ENCODE measurements at regions not wholly inside any gene's neighbourhood (a gene's known extent, or its start where the extent isn't known, plus 50 kb on each side); places are given as distances from the start of the nearest gene placed in this dataset.
"Not testable (repeated sequence)": the region's sequence is repeated elsewhere in the genome, so short reads cannot be mapped to it uniquely, and the experiment has no call there.

DNA sequence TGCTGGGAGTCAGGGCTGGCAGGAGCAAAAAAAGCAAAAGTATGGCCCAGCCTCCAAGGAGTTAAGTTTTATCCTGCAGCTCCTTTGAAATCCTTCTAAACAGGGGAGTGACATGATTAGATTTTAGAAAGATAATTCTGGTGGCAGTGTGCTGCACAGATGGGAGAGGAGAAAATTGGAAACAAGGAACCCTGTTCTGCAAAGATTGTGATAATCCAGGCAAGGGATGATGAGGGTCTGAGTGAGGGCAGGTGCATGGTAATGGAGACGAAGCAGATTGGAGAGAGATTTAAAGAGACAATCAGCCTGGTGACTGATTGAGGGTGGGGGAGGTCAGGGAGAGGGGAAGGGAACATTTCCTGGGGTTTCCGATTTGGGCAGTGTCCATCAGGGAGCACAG is 444.7 kb upstream of the PODXL start:
- Histone ChIP-seq H3K4me3 (no peak overlapping the region), H3K27me3 (no peaks in the 10 kb centered on the region), H3K4me1 (no peaks in the 10 kb centered on the region), H3K36me3 (no peaks in the 10 kb centered on the region), H3K27ac (no peak overlapping the region), H3K9me3 (no peaks in the 10 kb centered on the region), H3K9ac (ENCODE audit: low read depth in 2 of 2, low read length in 2 of 2) (no peak overlapping the region)
- TF ChIP-seq, protein P1, sequence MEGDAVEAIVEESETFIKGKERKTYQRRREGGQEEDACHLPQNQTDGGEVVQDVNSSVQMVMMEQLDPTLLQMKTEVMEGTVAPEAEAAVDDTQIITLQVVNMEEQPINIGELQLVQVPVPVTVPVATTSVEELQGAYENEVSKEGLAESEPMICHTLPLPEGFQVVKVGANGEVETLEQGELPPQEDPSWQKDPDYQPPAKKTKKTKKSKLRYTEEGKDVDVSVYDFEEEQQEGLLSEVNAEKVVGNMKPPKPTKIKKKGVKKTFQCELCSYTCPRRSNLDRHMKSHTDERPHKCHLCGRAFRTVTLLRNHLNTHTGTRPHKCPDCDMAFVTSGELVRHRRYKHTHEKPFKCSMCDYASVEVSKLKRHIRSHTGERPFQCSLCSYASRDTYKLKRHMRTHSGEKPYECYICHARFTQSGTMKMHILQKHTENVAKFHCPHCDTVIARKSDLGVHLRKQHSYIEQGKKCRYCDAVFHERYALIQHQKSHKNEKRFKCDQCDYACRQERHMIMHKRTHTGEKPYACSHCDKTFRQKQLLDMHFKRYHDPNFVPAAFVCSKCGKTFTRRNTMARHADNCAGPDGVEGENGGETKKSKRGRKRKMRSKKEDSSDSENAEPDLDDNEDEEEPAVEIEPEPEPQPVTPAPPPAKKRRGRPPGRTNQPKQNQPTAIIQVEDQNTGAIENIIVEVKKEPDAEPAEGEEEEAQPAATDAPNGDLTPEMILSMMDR (IDR thresholded peaks at IDR 0.05), result no peak
- DNase-seq, result no peak
- intact Hi-C loops (cut with DNase I), result no loop called here

DNA sequence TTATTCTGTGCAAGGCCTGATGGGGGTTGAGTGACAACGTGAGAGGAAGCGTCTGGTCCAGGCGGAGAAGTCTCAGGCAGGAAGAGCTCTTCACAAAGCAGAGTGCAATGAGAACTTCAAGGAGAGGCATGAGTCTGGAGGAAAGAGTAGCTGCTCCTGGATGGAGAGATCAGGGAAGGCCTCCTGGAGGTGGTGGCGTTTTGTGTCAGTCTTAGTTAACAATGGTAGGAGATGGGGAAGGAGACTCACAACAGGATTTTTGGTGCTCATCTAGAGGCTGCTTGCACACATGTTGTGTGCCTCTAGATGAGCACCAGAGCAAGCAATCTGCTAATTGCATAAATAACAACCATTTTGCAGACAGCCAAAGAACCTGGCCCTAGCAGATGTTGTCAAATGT is 442.8 kb upstream of the PODXL start:
- H3K4me3 ChIP-seq, result no peak overlapping the region
- intact Hi-C loops (cut with DNase I), result no loop called here
- TF ChIP-seq, protein P1 (IDR thresholded peaks at IDR 0.05), result no peak

DNA sequence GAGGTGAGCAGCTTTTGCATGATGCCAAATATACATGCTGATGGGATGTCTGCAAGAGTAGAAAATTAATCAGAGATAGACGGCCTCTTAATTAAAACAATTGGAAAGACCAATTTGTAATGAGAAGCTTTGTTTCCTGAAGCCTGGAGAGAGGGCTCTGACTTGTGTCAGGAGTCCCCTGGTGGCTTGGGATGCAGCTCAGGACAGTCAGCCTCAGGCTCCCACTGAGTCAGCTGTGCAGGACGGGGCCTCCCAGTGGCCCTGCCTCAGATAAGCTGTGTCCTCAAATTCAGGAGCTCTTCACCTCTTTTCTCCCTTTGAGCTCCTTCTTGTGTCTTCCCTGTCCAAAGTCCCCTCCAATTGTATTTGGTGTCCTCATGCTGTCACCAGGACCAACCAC is 438.9 kb upstream of the PODXL start:
- Histone ChIP-seq H3K27ac (no peak overlapping the region), H3K27me3 (no peaks in the 10 kb centered on the region), H3K36me3 (no peaks in the 10 kb centered on the region), H3K4me1 (no peaks in the 10 kb centered on the region), H3K9me3 (no peaks in the 10 kb centered on the region), H3K4me3 (no peak overlapping the region), H3K9ac (ENCODE audit: low read depth in 2 of 2, low read length in 2 of 2) (no peak overlapping the region)
- no peak for DNase-seq
- TF ChIP-seq, protein P1 (IDR thresholded peaks at IDR 0.05), result no peak
- intact Hi-C loops (cut with DNase I), result no loop called here

More for the DNA sequence above, 442.8 kb upstream of the PODXL start:
- Histone ChIP-seq H3K4me1 (no peaks in the 10 kb centered on the region), H3K36me3 (no peaks in the 10 kb centered on the region), H3K27me3 (no peaks in the 10 kb centered on the region), H3K9me3 (no peaks in the 10 kb centered on the region), H3K9ac (ENCODE audit: low read depth in 2 of 2, low read length in 2 of 2) (no peak overlapping the region), H3K27ac (no peak overlapping the region)
- DNase-seq, result no peak

DNA sequence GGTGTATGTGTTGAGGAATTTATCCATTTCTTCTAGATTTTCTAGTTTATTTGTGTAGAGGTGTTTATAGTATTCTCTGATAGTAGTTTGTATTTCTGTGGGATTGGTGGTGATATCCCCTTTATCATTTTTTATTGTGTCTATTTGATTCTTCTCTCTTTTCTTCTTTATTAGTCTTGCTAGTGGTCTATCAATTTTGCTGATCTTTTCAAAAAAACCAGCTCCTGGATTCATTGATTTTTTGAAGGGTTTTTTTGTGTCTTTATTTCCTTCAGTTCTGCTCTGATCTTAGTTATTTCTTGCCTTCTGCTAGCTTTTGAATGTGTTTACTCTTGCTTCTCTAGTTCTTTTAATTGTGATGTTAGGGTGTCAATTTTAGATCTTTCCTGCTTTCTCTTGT is 424.6 kb upstream of the PODXL start:
- H3K9ac ChIP-seq (ENCODE audit: low read depth in 2 of 2, low read length in 2 of 2); DNase-seq; H3K27ac ChIP-seq; intact Hi-C loops (cut with DNase I); H3K4me3 ChIP-seq; H3K9me3 ChIP-seq; H3K4me1 ChIP-seq; H3K36me3 ChIP-seq; H3K27me3 ChIP-seq: not testable (repeated sequence)

DNA sequence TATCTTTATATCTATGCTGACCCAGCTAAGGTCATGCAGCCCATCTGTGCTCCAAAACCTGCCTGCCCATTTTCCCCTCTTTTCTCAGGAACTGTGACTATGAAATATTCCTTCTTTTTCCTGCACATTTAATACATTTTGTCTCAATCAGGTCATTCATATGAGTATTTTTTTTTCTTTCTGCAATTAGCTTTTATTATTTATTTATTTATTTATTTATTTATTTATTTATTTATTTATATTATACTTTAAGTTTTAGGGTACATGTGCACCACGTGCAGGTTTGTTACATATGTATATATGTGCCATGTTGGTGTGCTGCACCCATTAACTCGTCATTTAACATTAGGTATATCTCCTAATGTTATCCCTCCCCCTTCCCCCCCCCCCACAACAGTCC is 421.7 kb upstream of the PODXL start:
- H3K9ac ChIP-seq (ENCODE audit: low read depth in 2 of 2, low read length in 2 of 2); H3K9me3 ChIP-seq; DNase-seq; H3K27me3 ChIP-seq; H3K4me3 ChIP-seq; intact Hi-C loops (cut with DNase I); H3K4me1 ChIP-seq; H3K36me3 ChIP-seq; H3K27ac ChIP-seq: not testable (repeated sequence)

DNA sequence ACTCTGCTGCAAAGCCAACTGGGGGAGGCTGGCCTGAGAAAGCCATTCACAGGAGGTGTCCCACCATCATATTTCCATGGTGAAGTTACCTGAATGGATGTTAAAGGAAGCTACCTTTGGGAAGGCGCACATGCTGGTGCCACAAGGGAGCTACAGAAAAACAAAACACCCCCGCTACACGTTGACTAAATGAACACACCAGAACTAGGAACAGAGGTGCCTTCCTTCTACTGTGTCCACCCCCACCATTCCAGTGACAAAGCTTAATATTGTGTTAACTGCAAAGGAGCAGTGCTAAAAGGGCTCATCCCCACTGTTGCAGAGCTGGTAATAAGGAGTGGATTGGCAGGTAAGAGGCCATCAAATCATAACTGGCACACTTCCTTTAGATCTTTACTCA is 420.0 kb upstream of the PODXL start:
- Histone ChIP-seq H3K27me3 (no peaks in the 10 kb centered on the region), H3K9ac (ENCODE audit: low read depth in 2 of 2, low read length in 2 of 2) (no peak overlapping the region), H3K27ac (no peak overlapping the region), H3K4me1 (no peaks in the 10 kb centered on the region), H3K4me3 (no peak overlapping the region), H3K9me3 (no peaks in the 10 kb centered on the region), H3K36me3 (no peaks in the 10 kb centered on the region)
- TF ChIP-seq, protein P1 (IDR thresholded peaks at IDR 0.05), result no peak
- intact Hi-C loops (cut with DNase I), result no loop called here
- no peak for DNase-seq

DNA sequence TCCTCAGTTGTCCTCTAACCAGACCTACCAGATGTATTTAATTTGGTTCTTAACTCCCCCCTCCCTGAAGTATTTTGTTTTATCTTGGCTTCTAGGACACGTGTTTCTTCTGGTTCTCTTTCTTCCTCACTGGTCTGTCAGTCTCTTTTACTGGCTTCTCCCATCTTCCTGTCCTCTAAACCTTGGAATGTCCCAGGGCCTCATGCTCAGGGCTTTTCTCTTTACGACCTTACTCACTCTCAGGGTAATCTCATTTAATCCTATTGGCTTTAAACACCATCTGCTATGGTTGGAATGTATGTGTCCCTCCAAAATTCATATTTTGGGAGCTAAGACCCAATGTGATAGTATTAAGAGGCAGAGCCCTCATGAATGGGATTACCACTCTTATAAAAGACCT is 418.2 kb upstream of the PODXL start:
- H3K4me1 ChIP-seq, result no peaks in the 10 kb centered on the region

More for the DNA sequence above, 418.2 kb upstream of the PODXL start:
- no peaks in the 10 kb centered on the region for H3K9me3 ChIP-seq
- DNase-seq, result no peak
- no peaks in the 10 kb centered on the region for H3K27me3 ChIP-seq
- H3K36me3 ChIP-seq, result no peaks in the 10 kb centered on the region
- TF ChIP-seq, protein P1 (IDR thresholded peaks at IDR 0.05), result no peak
- H3K9ac ChIP-seq (ENCODE audit: low read depth in 2 of 2, low read length in 2 of 2), result no peak overlapping the region
- intact Hi-C loops (cut with DNase I), result no loop called here
- H3K27ac ChIP-seq, result no peak overlapping the region
- no peak overlapping the region for H3K4me3 ChIP-seq
